Embryonic facial prominence (tissue), 1 donor: ENCODE measurements at regions not wholly inside any gene's neighbourhood (a gene's known extent, or its start where the extent isn't known, plus 50 kb on each side); places are given as distances from the start of the nearest gene placed in this dataset.

Experiments
- DNase-seq: peaks from one replicate; pipeline ENCODE4 v3.0.0-alpha.2; 2016; ENCODE audit errors: extremely low spot score

DNA sequence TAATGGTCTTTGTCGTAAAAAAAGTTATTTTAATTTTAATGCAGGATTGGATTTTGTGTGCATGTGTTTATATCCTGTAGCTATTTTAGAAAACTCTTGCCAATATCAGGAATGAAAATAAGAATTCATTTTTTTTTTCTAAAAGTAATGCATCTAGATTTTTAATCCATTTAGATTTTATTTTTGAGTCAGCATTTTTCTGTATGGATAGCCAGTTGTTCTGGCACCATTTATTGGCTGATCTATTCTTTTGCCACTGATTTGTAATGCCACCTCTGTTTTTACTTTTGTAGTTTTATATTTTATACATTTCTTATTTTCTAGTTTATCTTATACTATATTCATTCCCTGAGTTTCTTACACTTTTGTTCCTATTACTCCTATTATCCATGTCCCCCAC, 343.0 kb downstream of the FOXG1 start:
- DNase-seq, result no peak

DNA sequence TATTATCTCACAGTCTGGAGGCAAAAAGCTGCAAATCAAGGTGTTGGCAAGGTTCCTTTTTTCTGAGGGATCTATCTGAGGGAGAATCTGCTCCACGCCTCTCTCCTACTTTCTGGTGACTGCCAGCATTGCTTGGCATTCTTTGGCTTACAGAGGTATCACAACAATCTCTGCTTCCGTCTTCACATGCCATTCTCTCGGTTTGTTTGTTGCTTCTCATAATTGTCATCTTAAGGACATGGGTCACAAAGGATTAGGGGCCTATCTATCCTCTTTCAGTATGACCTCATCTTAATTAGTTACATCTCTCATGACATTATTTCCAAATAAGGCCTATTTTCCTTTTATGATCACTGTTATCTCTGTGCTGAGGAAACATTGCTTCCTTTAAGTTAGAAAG, 345.0 kb downstream of the FOXG1 start:
- no peak for DNase-seq

GRCh38 chr14:29123017-29123416, 356.4 kb downstream of the FOXG1 start:
- DNase-seq, result no peak

GRCh38 chr14:29126361-29126760, 359.8 kb downstream of the FOXG1 start:
- DNase-seq, result no peak

- no peak for DNase-seq
Observed at GRCh38 chr14:29126865-29127264, 360.3 kb downstream of the FOXG1 start.

GRCh38 chr14:29140016-29140415, 373.4 kb downstream of the FOXG1 start:
- DNase-seq, result no peak

DNA sequence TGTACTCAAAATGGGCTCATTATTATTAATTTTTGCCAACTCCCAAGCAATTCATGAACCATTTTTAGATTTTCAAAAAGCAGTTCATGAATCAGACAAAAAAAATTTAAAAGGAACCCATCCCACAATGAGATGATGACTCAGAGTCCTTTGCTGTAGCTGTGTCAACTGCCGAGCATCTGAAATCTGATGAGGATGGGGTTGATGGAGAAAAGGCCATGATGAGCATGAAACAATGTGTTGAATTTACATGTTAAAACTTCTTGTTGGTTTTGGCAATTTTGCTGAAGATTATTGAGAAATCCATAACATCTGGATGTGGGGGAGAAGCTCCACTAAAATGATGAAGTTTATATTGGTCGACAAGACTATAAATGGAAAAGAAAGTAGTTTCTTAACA, 378.0 kb downstream of the FOXG1 start:
- DNase-seq, result no peak

DNA sequence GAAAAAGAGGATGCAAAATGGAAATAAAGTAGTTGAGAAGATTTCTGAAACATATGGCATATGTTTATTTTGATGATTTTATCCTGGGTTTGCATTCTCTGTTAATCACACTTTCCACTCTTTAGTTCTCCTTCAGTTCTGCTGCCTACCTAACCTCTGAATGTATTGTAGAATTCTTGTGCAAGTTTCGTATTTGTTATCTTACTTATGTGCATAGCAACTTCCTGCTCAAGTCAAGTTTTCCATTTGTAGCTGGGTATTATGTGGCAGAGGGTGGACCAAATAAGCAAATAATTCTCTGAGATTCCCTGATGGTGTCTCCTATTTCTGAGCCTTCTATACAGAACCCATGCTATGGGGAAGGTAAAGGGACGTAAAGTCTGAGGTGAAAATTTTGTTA, 381.6 kb downstream of the FOXG1 start:
- DNase-seq, result no peak

- no peak for DNase-seq
Observed at GRCh38 chr14:29149798-29150197, 383.2 kb downstream of the FOXG1 start.

DNA sequence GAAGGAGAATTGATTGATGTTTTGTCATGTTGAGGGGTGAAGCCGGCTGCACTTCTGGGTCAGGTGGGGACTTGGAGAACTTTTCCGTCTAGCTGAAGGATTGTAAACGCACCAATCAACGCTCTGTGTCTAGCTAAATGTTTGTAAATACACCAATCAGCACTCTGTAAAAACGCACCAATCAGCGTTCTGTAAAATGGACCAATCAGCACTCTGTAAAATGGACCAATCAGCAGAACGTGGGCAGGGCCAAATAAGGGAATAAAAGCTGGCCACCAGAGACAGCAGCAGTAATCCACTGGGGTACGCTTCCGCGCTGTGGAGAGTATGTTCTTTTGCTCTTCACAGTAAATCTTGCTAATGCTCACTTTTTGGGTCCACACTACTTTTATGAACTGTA, 384.1 kb downstream of the FOXG1 start:
- no peak for DNase-seq

GRCh38 chr14:29156096-29156495, 389.5 kb downstream of the FOXG1 start:
- no peak for DNase-seq

- no peak for DNase-seq
Observed at GRCh38 chr14:29161593-29161992, 395.0 kb downstream of the FOXG1 start.

- DNase-seq, result no peak
Observed at GRCh38 chr14:29163109-29163508, 396.5 kb downstream of the FOXG1 start.

DNA sequence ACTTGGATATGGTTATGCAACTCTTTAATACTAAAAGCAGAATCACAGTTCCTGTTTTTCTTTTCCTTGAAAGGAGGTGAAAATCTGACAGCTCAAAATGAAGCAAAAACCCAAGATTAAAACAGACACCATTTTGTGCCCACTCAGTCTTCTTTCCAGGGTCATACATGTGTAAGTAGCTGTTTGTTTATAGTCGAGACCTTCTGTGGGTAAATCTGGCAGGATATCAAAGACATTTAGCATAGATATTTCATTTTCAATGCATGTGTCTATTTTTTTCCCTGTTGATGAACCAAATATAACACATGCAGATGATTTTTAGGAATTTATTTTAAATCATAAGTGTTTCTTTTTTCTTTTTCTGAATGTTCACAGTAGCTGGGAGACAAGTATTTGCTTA, 398.8 kb downstream of the FOXG1 start:
- no peak for DNase-seq

DNA sequence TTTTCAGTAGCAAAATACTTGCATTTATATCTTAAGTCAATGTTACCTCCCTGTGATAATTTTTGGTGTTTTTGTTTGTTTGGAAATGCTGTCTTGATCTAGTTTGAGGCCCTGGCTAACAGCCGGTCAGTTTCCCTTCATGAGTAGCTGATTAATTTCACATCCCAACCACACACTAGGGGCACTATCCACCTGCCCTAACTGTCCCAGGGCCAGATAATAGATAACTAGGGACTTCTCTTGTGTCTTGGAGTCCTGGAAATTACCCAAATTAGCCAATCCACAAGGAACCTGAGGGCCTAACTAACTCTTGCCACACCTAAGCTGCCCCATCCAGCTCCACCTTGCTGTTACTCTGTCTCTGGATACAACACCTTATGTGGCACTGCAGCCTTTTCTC, 399.9 kb downstream of the FOXG1 start:
- DNase-seq, result no peak

DNA sequence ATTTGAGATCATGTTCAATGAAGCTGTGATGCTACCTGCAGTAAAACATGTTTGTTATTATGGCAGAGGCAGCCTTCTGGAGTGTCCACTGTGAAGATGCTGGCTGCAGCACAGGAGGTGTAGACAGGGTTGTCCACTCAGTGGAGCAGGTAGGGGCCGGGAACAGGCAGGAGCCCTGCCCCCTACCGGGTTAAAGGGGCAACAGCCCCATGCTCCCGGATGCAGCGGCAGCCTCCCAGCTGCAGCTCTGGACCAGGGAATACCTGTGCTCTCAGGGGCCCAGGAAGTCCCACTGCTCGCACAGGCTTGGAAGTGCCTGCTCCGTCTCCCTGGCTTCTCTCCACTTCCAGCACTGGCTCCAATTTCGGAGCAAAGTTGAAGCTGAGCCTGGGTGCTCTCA, 401.6 kb downstream of the FOXG1 start:
- no peak for DNase-seq

GRCh38 chr14:29169408-29169807, 402.8 kb downstream of the FOXG1 start:
- no peak for DNase-seq

GRCh38 chr14:29175706-29176105, 409.1 kb downstream of the FOXG1 start:
- DNase-seq, result no peak

GRCh38 chr14:29176876-29177275, 410.3 kb downstream of the FOXG1 start:
- no peak for DNase-seq

GRCh38 chr14:29178971-29179370, 412.4 kb downstream of the FOXG1 start:
- no peak for DNase-seq

DNA sequence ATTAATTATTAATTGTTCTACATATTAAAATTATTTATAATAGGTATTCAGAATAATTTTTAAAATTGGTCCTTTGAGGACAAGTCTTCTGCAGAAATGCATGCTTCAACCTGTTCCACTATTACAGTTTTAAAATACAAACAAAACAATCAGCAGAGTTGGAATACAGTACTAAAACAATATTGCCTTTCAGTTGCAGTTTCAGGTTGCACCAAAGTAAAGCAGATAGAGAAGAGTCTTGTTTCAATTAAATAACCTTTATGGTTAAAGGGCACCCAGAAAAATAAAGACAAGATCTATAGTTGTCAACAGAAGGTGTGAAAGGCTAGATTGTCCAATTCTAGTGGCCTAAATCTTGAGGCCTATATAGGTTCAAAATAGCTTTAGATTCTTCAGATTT, 424.5 kb downstream of the FOXG1 start:
- DNase-seq, result no peak

DNA sequence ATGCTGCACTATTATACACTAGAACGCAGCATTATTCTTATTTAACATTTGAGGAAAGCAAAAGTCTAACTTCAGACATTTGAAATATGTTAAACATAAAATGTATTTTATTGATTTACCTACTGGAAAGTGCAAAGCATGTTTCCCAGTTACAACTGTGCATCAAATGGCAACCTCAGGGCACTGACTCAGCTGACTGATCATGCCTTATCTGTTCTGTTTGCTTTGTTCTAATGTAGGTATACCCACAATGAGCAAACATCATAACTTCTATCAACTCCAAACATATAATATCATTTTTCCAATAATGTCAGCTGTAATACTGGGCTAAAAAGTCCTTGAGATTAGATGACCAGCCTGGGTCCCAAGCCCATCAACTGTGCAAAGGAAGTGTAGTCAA, 431.0 kb downstream of the FOXG1 start:
- no peak for DNase-seq

DNA sequence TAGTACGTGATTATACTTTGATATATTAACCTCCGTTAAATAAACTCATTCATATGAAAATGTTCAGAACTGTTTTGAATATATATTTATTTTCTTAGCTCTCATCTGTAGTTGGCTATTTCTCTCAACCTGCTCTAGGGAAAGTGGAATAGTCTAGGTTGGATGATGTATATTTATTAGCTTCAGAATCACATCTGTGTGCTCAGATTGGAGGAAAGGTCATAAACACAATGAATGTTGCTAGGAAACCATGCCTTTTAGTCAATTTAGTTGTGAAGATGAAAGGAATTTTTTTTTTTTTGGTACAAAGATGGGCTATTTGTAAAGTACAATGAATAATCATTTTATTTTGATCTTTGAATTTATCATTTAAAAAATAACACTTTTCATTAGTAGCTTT, 439.1 kb downstream of the FOXG1 start:
- DNase-seq, result no peak

DNA sequence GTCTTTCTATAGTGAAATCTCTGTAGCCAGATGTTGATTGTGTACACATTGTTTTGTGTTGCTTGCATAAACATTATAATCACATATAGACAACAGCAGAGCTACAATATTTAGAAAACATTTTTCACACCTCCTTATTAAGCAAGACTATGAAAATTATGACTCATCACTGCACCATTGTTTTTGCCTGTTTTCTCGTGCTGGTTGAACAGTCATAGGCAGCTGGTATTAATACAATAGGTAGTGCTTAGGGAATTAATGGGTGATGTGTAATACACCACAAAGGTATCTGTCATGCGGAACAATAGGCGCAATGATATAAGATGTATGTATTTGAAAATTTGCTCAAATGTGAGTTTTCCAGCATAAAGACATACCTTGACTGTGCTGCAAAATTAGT, 449.3 kb downstream of the FOXG1 start:
- DNase-seq, result no peak
